Upper lobe of right lung (tissue), 1 donor: ENCODE measurements at regions not wholly inside any gene's neighbourhood (a gene's known extent, or its start where the extent isn't known, plus 50 kb on each side); places are given as distances from the start of the nearest gene placed in this dataset.

Experiments
- ATAC-seq: fragments of 200-7000 bp; cut with Tn5 transposase; one replicate; pipeline ENCODE4 v1.9.1; 2020; ENCODE audit warnings: mild to moderate bottlenecking, moderate library complexity
- DNase-seq: peaks from one replicate; pipeline ENCODE4 v3.0.0-alpha.2; 2020
- H3K27ac ChIP-seq: fragments of 200-600 bp; one replicate; pipeline ENCODE4 v1.8.0; 2022
- H3K27me3 ChIP-seq: fragments of 200-600 bp; one replicate; pipeline ENCODE4 v1.8.0; 2022; ENCODE audit warnings: mild to moderate bottlenecking
- H3K36me3 ChIP-seq: fragments of 200-600 bp; one replicate; pipeline ENCODE4 v1.8.0; 2022
- H3K4me1 ChIP-seq: fragments of 200-600 bp; one replicate; pipeline ENCODE4 v1.8.0; 2022
- H3K4me3 ChIP-seq: fragments of 200-600 bp; one replicate; pipeline ENCODE4 v1.8.0; 2022; ENCODE audit warnings: mild to moderate bottlenecking
- H3K9me3 ChIP-seq: fragments of 200-600 bp; one replicate; pipeline ENCODE4 v1.8.0; 2022
- intact Hi-C: fragments of 100-400 bp; cut with DNase I; formaldehyde crosslinking; loops from one replicate; pipeline ENCODE4 v1.11.0; 2022
- TF ChIP-seq, protein P1 (sequence below): fragments of 200-600 bp; IDR thresholded peaks from one replicate; pipeline ENCODE4 v1.8.0; 2022; ENCODE audit warnings: antibody characterized with exemption
- donor health status: DM: no; HTN: yes; CAD: no; lungs with severe emphysema.

DNA sequence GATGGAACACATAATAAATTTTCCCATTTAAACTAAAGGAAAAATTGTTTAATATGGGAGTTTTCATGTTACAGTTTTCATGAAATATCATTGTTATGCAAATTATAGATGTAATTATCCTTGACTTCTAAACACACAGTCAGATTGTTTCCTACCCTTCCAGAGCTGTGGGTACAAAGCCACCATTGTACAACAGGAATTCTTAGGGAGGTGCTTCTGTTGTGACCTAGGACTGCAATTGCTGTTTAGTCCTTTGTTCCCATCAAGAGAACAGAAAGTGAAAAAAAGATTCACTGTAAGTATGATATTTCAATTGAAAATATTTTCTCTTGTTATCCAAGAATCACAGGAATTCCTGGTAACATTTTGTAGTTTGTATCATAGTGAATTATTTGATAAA lies 455.3 kb upstream of the NAALADL2 start:
- ATAC-seq (no peak), DNase-seq (no peak)
- H3K27me3 ChIP-seq: no peaks in the 10 kb centered on the region

DNA sequence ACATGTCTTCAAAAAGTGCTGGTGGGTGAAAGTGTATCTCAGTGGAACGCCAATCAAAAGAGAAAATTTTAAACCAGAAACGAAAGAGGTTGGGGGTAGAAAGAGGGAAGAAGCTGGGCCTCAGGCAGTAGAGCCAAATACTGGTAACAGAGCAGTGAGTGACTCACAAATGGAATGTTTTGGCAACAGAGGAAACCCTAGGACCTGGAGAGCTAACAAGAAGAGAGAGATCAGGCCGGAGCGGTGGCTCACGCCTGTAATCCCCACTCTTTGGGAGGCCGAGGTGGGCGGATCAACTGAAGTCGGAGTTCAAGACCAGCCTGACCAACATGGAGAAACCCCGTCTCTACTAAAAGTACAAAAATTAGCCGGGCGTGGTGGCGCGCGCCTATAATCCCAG lies 450.8 kb upstream of the NAALADL2 start:
- intact Hi-C loops: no loop called here
- no peak for ATAC-seq
- H3K4me1 ChIP-seq: no peaks in the 10 kb centered on the region
- H3K9me3 ChIP-seq: no peaks in the 10 kb centered on the region
- H3K4me3 ChIP-seq: no peak overlapping the region
- no peak for DNase-seq
- no peaks in the 10 kb centered on the region for H3K36me3 ChIP-seq
- no peaks in the 10 kb centered on the region for H3K27me3 ChIP-seq
- TF ChIP-seq, protein P1, sequence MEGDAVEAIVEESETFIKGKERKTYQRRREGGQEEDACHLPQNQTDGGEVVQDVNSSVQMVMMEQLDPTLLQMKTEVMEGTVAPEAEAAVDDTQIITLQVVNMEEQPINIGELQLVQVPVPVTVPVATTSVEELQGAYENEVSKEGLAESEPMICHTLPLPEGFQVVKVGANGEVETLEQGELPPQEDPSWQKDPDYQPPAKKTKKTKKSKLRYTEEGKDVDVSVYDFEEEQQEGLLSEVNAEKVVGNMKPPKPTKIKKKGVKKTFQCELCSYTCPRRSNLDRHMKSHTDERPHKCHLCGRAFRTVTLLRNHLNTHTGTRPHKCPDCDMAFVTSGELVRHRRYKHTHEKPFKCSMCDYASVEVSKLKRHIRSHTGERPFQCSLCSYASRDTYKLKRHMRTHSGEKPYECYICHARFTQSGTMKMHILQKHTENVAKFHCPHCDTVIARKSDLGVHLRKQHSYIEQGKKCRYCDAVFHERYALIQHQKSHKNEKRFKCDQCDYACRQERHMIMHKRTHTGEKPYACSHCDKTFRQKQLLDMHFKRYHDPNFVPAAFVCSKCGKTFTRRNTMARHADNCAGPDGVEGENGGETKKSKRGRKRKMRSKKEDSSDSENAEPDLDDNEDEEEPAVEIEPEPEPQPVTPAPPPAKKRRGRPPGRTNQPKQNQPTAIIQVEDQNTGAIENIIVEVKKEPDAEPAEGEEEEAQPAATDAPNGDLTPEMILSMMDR: no peak
- H3K27ac ChIP-seq: no peak overlapping the region

More for the DNA sequence above, 455.3 kb upstream of the NAALADL2 start:
- H3K9me3 ChIP-seq: no peaks in the 10 kb centered on the region
- no peak overlapping the region for H3K4me3 ChIP-seq
- intact Hi-C loops: no loop called here
- H3K27ac ChIP-seq: no peak overlapping the region
- no peaks in the 10 kb centered on the region for H3K36me3 ChIP-seq
- H3K4me1 ChIP-seq: no peaks in the 10 kb centered on the region
- TF ChIP-seq, protein P1: no peak

DNA sequence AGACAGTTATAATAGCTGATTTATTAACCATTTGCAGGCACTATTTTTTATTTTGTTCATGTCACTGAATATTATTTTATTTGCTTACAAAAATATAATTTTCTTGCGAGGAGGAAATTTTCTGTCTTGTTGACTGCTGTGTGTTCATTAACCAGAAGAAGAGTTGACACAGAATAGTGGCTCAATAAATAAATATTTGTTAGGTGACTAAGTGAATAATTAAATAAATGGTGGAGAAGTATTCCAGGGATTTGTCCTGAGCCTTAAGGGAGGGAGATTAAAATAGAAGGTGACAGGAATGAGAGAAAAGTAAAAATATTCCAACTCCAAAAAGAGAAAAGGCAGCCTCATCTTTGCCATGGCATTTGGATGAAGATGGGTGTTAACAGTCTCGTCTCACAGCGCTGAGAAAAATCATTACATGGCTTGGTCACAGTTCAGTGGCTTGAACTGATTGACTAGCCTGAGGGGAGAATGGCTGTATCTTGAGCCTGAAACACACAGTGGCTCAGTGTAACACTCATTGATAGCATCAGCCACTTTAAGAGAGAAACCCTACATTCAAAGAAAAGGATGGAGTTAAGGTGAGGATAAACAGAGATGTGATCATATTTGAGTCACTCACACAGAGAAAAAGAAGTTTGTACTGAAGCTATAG lies 449.9 kb upstream of the NAALADL2 start:
- Histone ChIP-seq H3K4me3 (no peak overlapping the region), H3K27me3 (no peaks in the 10 kb centered on the region), H3K4me1 (no peaks in the 10 kb centered on the region), H3K36me3 (no peaks in the 10 kb centered on the region), H3K9me3 (no peaks in the 10 kb centered on the region), H3K27ac (no peak overlapping the region)
- TF ChIP-seq, protein P1: no peak
- ATAC-seq (no peak), DNase-seq (no peak)
- intact Hi-C loops: no loop called here

DNA sequence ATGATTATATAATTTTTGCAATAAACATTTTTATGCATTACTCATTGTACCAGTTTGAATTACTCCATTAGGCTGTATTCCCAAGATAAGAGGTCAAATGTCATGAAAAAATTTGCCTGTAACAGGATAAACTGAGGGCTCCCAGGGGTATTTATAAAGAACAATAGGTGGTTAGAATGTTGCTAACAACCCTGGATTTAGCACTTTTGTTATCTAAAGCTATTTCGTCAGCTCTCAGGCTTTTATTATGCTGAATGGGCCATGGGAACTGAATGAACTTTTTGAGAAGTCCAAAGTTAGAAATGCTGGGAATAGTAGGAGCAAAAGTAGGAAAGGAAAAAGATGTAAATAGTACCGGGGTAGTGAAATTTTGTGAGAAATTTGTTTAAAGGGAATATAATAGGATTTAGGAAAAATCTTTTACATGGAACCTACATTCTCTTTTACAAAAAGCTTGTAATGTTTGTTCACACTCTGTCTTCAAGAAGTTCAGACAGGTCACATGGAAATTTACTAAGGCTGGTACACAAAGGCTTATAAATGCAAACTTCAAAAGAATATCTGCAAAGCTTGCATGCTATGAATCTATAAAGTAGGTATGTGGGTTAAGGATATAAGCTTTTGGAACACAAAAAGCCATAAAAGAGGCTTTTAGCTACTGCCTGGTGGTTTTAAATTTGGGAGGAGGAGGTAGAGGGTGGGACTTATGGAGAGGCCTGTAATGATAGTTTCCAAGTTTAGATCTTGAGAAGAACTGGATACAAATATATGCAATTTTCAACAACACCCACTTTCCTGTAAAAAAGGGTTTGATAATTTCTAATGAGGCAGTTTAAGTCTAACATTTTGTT lies 445.8 kb upstream of the NAALADL2 start:
- H3K36me3 ChIP-seq: no peaks in the 10 kb centered on the region
- H3K4me3 ChIP-seq: no peak overlapping the region
- no peak for ATAC-seq
- TF ChIP-seq, protein P1: no peak
- DNase-seq: no peak
- no peak overlapping the region for H3K27ac ChIP-seq
- H3K27me3 ChIP-seq: no peaks in the 10 kb centered on the region
- no peaks in the 10 kb centered on the region for H3K4me1 ChIP-seq
- intact Hi-C loops: no loop called here
- no peaks in the 10 kb centered on the region for H3K9me3 ChIP-seq

DNA sequence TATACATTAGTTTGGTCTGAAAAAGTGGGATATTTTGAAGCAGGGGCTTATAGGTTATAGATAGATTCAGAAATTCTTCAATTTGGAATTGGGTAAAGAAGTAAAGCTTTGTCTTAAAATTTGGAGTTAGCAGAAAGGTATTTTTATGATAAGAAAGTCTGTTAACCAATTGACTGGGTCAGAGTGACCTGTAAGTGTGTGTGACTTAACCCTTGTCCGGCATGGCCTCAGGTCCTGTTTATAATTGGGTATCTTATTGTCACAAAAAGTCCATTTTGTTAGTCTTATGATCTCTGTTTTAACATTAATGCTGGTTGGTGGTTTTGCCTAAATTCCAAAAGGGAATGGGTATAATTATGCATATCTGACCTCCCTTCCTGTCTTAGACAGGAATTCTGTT lies 444.2 kb upstream of the NAALADL2 start:
- DNase-seq (no peak), ATAC-seq (no peak)
- intact Hi-C loops: no loop called here
- TF ChIP-seq, protein P1: no peak
- H3K9me3 ChIP-seq: no peaks in the 10 kb centered on the region
- H3K4me1 ChIP-seq: no peaks in the 10 kb centered on the region
- no peaks in the 10 kb centered on the region for H3K27me3 ChIP-seq
- no peak overlapping the region for H3K27ac ChIP-seq
- no peaks in the 10 kb centered on the region for H3K36me3 ChIP-seq
- no peak overlapping the region for H3K4me3 ChIP-seq
